ENCODE measurements at regions not wholly inside any gene's neighbourhood (a gene's known extent, or its start where the extent isn't known, plus 50 kb on each side); places are given as distances from the start of the nearest gene placed in this dataset.

GRCh38 chr10:36194276-36194675 is 552.2 kb upstream of the FZD8 start:
- TF ChIP-seq POLR2AphosphoS5 (IDR thresholded peaks at IDR 0.05; ENCODE audit: low read depth, low read length) = no peak
- TF ChIP-seq TAF1 (IDR thresholded peaks at IDR 0.05; ENCODE audit: borderline replicate concordance, low read depth, low read length) = no peak

Data from GM12892 (cell line).